Stimulated activated CD4-positive, alpha-beta T cell treated with anti-CD3 and anti-CD28 coated beads, Interleukin-1b, Interleukin-23, amount 100 ng/mL, for 48 hours (primary cell): ENCODE measurements at regions not wholly inside any gene's neighbourhood (a gene's known extent, or its start where the extent isn't known, plus 50 kb on each side); places are given as distances from the start of the nearest gene placed in this dataset.

Experiments
- DNase-seq: peaks from one replicate; pipeline ENCODE4 v3.0.0-alpha.2; 2020

- DNase-seq: no peak
Measured at GRCh38 chr5:89044674-89045200, 161.8 kb upstream of the MEF2C start.

DNA sequence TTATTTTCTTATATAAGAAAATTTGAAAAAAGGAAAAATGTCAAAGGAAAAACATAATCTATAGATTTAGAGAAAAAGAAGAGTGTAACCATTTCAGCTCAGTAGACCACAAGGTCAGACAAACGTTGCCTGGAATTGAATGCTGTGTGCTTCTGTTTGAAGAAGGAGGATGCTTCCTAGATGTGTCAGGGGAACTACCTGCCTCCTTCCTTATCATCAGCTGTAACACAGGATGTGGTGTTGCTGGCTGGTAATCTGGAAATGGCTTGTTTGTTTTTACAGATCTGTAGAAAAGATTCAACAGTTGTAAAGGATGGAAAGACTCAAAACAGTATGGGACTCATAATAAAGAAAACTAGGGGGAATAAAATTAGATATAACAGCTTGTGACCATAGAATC lies 160.7 kb upstream of the MEF2C start:
- no peak for DNase-seq

- DNase-seq: no peak
Measured at GRCh38 chr5:89042746-89043145, 159.8 kb upstream of the MEF2C start.

- no peak for DNase-seq
Measured at GRCh38 chr5:89041976-89042375, 159.0 kb upstream of the MEF2C start.

DNA sequence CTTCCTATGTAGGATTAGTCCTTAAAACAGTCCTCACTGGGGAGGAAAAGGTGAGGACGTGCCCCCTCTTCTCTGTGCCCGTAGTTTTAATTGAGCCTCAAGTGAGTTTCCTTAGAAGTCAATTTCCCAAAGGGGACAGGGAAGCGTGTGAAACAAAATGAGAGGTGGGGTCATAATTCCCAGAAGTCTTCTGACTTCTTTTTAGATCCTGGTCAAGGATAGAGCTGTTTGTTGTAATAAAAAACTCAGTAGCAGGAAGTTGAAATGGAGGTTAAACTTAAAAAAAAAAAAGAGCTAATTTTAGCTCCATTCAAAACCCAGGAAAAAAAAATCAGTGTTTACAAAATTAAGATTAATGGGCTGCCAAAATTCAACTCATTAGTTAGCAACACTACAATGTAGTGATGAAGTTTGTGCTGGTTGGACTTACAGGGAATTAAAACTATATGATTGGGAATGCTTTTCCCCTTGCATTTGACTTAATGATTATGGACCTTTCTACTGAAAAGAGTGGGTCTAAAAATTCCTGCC lies 158.3 kb upstream of the MEF2C start:
- no peak for DNase-seq

DNA sequence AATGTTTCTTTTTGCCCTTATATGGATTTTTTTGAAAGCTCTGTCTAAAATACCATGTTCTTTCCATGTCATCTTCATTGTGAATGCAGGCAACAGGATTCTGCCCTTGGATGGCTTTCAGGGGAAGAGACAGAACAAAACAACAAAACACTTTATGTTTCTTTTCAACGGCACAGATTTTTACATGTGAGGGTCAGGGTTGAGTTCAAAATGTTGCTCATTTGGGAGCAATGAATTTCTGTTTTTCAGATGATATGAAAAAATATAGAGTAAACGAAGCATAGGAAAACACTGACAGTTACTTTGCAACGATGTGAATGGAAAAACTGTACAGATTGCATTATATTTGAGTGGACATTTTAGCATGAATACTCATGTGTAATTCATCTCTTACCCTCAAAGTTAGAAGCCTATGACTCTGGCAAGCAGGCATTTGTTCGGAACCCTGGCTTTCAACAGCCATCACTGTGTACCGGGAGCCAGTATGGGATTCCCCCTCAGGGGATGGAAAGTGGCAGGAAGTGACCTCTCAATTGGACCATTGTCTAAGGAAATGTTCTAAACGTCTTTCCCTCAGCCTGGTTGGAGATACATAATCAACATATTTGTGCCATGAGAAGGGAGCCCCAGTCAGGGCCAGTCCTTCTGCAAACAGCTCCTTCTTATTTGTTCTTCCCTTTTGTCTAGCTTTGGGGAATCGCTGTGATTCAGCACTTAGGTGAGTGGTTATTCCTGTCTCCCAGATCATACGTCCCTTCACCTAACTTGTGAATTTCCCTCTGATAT lies 153.9 kb upstream of the MEF2C start:
- no peak for DNase-seq

- no peak for DNase-seq
Measured at GRCh38 chr5:89036166-89036565, 153.2 kb upstream of the MEF2C start.

DNA sequence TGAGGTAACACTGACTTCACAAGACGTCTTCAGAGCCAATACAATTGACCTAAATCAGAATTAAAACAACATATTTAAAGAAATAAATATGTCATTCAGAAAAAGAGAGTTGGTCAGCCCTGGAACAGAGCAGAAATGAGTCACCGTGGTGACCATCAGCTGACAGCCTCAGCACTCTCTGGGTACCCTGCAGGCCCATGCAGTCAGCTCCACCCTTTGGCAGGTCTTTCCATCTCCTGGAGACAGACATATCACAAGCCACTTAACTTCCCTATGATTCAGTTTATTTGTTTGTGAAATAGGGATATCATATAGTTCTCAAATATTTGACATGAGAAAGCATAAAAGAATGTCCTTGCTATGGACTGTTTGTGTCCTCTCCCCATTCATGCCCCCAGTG lies 151.6 kb upstream of the MEF2C start:
- DNase-seq: no peak

- no peak for DNase-seq
Measured at GRCh38 chr5:89030798-89031197, 147.8 kb upstream of the MEF2C start.

GRCh38 chr5:89028595-89029285 lies 145.8 kb upstream of the MEF2C start:
- DNase-seq: no peak

DNA sequence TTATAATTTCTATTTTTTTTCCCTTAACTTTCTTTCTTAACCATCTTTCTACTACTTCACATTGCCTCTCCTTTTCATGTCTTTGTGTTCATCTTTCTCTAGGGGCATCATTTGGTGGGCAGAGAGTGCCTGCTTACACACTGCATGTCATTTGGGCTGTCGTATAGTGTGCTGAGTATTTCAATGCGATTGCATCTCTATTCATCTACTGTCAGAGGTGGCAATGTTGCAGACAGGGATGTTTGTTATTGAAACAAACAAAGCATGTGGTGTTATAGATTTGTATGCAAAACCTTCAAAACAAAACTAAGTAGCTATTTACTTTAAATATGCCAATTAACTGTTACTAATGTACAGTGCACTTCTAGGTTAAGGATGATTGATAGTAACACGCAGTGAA lies 141.1 kb upstream of the MEF2C start:
- DNase-seq: no peak

DNA sequence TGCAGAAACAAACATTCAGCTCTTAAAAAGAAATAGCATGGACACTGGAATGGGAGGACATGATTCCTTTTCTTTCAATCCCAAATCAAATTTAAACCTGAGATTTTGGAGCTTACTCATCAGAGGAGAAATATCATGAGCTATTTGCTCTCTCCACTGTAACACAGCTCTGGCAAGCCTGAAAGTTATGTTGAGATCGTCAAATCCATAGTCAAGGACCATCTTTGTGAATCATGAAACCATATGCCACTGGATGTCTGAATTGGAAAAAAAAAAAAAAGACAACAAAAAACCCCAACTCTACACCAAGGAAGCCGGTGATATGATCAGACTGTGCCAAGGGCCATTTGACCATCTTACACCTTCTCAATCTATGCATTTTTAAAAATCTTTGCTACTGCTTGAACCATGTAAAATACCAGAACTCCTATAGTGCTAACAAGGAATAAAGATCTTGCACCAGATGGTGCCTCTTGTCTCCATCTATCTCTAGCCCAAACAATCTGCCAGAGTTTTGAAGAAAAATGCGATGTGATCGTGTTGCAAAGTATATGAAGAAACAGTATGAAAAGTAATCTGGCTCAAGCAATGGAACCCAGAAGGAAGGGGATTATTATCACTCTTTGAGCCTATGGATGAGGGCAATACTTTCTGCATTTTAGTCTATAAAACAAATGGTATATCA lies 138.1 kb upstream of the MEF2C start:
- no peak for DNase-seq

DNA sequence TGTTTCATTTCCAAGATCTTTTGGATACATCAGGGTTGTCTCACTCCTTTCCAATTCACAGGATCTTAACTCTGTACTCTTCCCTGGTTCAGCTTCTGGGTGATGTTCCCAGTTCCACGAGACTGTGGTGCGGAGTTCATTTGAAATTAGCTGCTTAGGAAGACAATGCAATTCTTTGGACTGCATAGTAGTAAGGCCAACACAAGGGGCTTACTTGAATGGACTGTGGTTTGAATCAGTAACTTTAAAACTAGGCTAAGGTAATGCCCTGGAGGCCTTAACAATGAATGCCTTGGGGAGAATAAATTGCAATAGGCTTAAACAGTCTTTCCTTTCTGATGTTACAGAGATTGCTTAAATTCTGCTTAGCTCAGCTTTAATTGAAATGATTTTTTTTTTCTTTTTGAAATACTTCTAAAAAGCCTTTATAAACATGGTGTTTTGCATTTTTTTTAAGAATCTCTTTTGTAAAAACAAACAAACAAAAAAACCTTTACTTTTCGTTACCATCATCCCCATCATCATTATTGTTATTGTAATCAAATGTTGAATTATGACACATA lies 133.8 kb upstream of the MEF2C start:
- no peak for DNase-seq

DNA sequence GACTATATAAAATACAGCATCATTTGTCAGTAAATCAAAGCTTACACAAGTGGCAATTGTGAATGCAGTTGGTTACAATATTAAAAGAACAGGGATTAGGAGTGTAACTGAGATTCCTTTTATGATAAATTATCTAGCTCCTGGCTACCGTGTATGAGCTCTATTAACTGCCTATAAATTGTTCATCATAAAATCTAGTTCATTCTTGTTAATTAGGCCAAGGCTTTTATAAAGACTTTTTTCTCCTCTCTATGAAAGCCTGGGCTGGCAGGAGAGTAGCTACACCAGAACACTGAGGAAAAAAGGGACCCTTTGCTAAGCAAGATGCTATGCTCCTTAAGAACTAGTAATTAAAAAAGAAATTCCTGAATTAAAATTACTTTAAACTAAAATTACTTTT lies 132.4 kb upstream of the MEF2C start:
- DNase-seq: no peak

GRCh38 chr5:89011778-89012711 lies 129.1 kb upstream of the MEF2C start:
- no peak for DNase-seq

GRCh38 chr5:89010512-89010911 lies 127.5 kb upstream of the MEF2C start:
- no peak for DNase-seq

DNA sequence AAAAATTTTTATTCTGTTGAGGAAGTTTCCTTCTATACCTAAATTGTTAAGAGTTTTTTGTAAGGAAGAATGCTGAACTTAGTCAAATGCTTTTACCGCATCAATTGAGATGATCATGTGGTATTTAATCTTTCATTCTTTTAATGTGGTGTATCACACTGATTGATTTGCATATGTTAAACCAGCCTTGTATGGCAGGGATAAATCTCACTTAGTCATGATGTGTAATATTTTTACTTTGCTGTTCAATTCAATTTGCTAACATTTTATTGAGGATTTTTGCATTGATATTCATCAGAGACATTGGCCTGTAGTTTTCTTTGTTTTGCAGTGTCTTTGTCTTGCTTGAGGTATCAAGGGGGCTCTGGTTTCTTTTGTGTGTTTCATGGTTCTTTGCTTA lies 125.3 kb upstream of the MEF2C start:
- no peak for DNase-seq

GRCh38 chr5:89005990-89006389 lies 123.0 kb upstream of the MEF2C start:
- DNase-seq: no peak

DNA sequence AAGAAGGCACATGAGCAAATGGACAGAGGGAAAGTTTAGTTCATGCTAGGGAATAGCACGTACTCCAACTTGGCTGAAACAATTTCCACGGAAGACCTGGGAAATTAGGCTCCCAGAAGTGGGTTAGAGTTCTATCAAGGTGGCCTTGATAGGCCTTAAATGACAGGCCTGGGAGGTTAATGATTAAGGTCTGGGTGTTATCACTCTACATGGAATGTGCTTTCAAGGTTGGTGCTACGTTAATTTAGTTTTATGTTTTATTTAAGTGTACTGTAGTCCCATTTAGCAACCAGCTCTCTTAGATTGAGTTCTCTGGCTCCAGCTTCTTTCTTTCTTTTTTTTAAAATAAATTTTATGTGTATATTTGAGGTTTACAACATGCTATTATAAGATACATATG lies 121.4 kb upstream of the MEF2C start:
- DNase-seq: no peak

- no peak for DNase-seq
Measured at GRCh38 chr5:89003563-89004036, 120.6 kb upstream of the MEF2C start.

DNA sequence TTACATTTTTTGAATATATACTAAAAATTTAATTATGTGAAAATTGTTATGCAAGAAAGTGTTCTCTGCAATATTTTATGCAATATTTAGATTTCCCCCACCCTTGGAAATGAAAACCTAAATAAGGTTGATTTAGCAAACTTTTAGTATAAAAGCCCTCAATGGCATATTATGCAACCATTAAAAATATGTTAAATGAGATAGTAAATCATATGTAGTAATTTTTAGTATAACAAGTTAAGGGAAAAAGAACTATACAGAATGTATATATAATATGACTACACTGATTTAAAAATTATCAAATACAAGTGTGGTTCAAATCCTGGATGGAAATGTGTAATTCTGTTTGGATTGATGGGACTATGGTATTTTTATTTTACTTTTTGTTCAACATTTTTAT lies 116.9 kb upstream of the MEF2C start:
- DNase-seq: no peak

DNA sequence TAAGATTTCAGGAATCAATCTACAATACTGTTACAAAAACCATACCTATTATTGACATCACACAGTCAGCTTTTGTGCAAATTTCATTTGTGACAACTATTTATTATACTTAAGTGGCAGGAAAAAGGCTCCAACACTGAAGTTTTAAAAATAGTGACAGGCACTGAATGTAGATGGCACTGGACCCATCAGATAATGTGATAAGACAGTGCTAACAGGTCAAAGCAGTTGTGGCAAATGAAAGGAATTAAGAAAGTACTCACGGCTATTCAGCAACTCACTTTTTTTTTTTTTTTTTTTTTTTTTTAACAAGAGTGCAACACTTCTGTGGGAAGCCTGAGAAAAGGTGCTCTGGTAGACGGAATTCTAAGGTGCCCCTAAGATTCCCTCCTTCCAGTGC lies 115.0 kb upstream of the MEF2C start:
- no peak for DNase-seq
